Endothelial cell (in vitro differentiated cells): ENCODE measurements at regions not wholly inside any gene's neighbourhood (a gene's known extent, or its start where the extent isn't known, plus 50 kb on each side); places are given as distances from the start of the nearest gene placed in this dataset.

Experiments
- DNase-seq: peaks from one replicate; pipeline ENCODE4 v3.0.0; 2021; ENCODE audit warnings: low spot score
- H3K27ac Mint-ChIP-seq: one replicate; pipeline ENCODE4 v1.8.0; 2021; ENCODE audit warnings: mixed read lengths, inconsistent platforms; ENCODE audit not compliant: unreplicated experiment
- H3K27me3 Mint-ChIP-seq: one replicate; pipeline ENCODE4 v1.8.0; 2021; ENCODE audit warnings: mild to moderate bottlenecking, moderate library complexity, mixed read lengths, inconsistent platforms; ENCODE audit not compliant: unreplicated experiment
- H3K36me3 Mint-ChIP-seq: one replicate; pipeline ENCODE4 v1.8.0; 2021; ENCODE audit warnings: mild to moderate bottlenecking, low read depth, mixed read lengths, inconsistent platforms; ENCODE audit not compliant: unreplicated experiment
- H3K4me1 Mint-ChIP-seq: one replicate; pipeline ENCODE4 v1.8.0; 2021; ENCODE audit warnings: mild to moderate bottlenecking, mixed read lengths, inconsistent platforms; ENCODE audit not compliant: unreplicated experiment
- H3K4me3 Mint-ChIP-seq: one replicate; pipeline ENCODE4 v1.8.0; 2021; ENCODE audit warnings: mild to moderate bottlenecking, mixed read lengths, inconsistent platforms; ENCODE audit not compliant: unreplicated experiment
- H3K9me3 Mint-ChIP-seq: one replicate; pipeline ENCODE4 v1.8.0; 2021; ENCODE audit warnings: mixed read lengths, inconsistent platforms; ENCODE audit not compliant: unreplicated experiment
- TF ChIP-seq, protein P1 (sequence below): fragments of 200-600 bp; sonication (generic); IDR thresholded peaks from one replicate; pipeline ENCODE4 v1.5.0; 2021; ENCODE audit warnings: antibody characterized with exemption; ENCODE audit not compliant: unreplicated experiment

DNA sequence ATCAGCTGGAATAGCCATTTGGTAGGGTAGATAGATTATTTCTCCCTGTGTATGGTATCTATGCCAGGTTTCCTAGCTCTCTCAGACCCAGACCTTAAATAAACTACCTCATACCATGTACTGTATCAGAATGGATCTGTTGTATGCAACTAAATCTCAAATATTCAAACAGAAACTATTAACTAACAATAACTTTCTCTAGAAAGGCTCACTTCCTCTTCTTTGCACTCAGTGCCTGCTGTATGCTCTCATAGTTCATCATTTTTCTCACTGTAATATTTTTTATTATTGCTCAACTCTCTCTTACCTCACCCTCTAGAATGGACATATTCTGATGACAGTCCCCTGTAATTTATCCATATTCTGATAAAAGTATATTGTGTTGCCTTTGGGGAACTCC lies 182.4 kb downstream of the TOX3 start:
- no peaks in the 10 kb centered on the region for H3K36me3 Mint-ChIP-seq
- H3K9me3 Mint-ChIP-seq = no peaks in the 10 kb centered on the region
- H3K4me1 Mint-ChIP-seq = no peaks in the 10 kb centered on the region
- peaks cover 2% of the 10 kb centered on the region for H3K27me3 Mint-ChIP-seq
- no peak for DNase-seq
- no peak overlapping the region for H3K4me3 Mint-ChIP-seq
- H3K27ac Mint-ChIP-seq = no peak overlapping the region
- TF ChIP-seq, protein P1, sequence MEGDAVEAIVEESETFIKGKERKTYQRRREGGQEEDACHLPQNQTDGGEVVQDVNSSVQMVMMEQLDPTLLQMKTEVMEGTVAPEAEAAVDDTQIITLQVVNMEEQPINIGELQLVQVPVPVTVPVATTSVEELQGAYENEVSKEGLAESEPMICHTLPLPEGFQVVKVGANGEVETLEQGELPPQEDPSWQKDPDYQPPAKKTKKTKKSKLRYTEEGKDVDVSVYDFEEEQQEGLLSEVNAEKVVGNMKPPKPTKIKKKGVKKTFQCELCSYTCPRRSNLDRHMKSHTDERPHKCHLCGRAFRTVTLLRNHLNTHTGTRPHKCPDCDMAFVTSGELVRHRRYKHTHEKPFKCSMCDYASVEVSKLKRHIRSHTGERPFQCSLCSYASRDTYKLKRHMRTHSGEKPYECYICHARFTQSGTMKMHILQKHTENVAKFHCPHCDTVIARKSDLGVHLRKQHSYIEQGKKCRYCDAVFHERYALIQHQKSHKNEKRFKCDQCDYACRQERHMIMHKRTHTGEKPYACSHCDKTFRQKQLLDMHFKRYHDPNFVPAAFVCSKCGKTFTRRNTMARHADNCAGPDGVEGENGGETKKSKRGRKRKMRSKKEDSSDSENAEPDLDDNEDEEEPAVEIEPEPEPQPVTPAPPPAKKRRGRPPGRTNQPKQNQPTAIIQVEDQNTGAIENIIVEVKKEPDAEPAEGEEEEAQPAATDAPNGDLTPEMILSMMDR = no peak

DNA sequence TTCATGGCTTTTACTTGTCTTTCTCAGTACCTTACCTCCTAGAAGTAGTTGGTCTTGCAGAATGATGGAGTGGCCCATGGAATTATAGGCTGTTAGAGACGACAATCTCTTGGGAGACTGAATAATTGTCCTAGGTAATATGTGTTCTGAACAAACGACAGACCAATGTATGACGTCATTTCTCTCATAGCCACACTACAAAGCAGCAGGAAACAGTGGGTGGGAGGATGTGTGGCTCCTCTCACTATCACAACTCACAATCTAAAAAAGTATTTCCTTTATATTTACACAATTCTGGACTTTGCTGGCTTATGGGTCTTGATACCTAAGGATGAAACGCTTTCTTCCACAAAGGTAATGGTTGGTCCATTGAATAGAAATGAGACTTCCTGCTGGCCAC lies 183.9 kb downstream of the TOX3 start:
- no peak overlapping the region for H3K4me3 Mint-ChIP-seq
- DNase-seq = no peak
- H3K9me3 Mint-ChIP-seq = no peaks in the 10 kb centered on the region
- no peak overlapping the region for H3K27ac Mint-ChIP-seq
- no peaks in the 10 kb centered on the region for H3K4me1 Mint-ChIP-seq
- H3K36me3 Mint-ChIP-seq = no peaks in the 10 kb centered on the region
- peaks cover 2% of the 10 kb centered on the region for H3K27me3 Mint-ChIP-seq
- TF ChIP-seq, protein P1 = no peak

DNA sequence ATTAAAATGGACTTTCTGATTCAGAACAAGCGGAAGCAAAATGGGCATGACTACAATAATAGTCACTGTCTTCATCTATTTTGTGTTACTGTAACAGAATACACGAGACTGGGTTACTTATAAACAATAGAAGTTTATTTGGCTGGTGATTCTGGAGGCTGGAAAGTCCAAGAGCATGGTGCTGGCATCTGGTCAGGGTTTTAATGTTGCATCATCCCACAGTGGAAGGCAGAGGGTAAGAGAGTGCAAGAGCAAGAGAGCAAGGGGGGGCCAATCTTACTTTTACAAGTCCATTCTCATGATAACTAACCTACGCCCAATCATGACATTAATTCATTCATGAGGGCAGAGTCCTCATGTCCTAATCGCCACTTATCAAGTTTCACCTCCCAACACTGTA lies 189.2 kb downstream of the TOX3 start:
- TF ChIP-seq, protein P1 = no peak
- Mint-ChIP-seq H3K27ac (no peak overlapping the region), H3K36me3 (no peaks in the 10 kb centered on the region), H3K9me3 (no peaks in the 10 kb centered on the region), H3K27me3 (no peaks in the 10 kb centered on the region), H3K4me1 (no peaks in the 10 kb centered on the region), H3K4me3 (no peak overlapping the region)
- no peak for DNase-seq

DNA sequence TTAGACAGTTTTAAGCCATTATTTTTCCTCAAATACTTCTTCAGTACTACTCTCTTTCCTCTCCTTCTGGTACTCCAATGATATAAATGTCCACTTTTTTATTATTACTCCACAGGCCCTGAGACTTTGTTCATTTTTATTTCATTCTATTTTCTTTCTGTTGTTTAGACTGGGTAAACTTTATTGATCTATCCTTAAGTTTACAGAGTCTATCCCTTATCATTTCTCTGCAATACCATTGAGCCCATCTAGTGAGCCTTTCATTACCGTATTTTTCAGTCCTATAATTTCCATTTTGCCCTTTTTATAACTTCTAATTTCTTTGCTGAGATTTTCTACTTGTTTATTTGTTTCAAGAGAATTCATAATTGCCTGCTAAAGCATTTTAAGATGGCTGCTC lies 193.7 kb downstream of the TOX3 start:
- TF ChIP-seq, protein P1 = no peak
- Mint-ChIP-seq H3K27ac (no peak overlapping the region), H3K4me1 (no peaks in the 10 kb centered on the region), H3K9me3 (no peaks in the 10 kb centered on the region), H3K4me3 (no peak overlapping the region), H3K27me3 (peaks cover 1% of the 10 kb centered on the region), H3K36me3 (no peaks in the 10 kb centered on the region)
- no peak for DNase-seq

DNA sequence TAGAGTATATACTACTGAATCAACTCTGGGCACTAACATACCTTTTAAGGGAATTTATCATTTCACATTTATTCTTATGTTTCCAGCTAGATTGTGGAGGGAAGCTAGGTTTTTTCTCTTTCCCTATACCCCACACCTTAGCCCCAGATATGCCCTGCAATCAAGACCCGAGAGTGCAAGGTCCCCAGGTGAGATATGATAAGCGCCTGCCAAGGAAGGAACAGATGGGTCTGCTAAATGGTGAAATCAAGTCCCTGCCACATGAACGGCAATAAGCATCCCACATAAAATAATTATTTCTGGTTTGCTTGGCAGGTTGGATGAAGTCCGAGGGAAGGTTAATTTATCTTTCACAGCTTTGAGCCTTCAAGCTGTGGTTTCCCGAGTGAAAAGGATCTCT lies 195.5 kb downstream of the TOX3 start:
- Mint-ChIP-seq H3K9me3 (no peaks in the 10 kb centered on the region), H3K4me3 (no peak overlapping the region), H3K27ac (no peak overlapping the region), H3K4me1 (no peaks in the 10 kb centered on the region), H3K27me3 (peaks cover 1% of the 10 kb centered on the region), H3K36me3 (no peaks in the 10 kb centered on the region)
- DNase-seq = no peak
- TF ChIP-seq, protein P1 = no peak
